ENCODE measurements at regions not wholly inside any gene's neighbourhood (a gene's known extent, or its start where the extent isn't known, plus 50 kb on each side); places are given as distances from the start of the nearest gene placed in this dataset.

- TF ChIP-seq CTCF (IDR thresholded peaks at IDR 0.05; ENCODE audit: extremely low read depth in 1 of 2, insufficient read depth in 1 of 2, low read depth in 1 of 2, low read length in 2 of 2), result no peak
- TF ChIP-seq POLR2A (IDR thresholded peaks at IDR 0.05; ENCODE audit: low read depth, low read length), result no peak
- no peak for TF ChIP-seq EZH2 (IDR thresholded peaks at IDR 0.05; ENCODE audit: borderline replicate concordance, low read depth, low read length, severe bottlenecking)
- TF ChIP-seq POLR2AphosphoS5 (IDR thresholded peaks at IDR 0.05; ENCODE audit: insufficient read depth, low read depth, low read length), result no peak
- TF ChIP-seq GATA2 (IDR thresholded peaks at IDR 0.05; ENCODE audit: insufficient read depth, insufficient read length, low read depth, low read length), result no peak
Measured at GRCh38 chr3:96430079-96430478, 384.3 kb upstream of the EPHA6 start.

All from endothelial cell of umbilical vein (primary cell).